ENCODE measurements at regions not wholly inside any gene's neighbourhood (a gene's known extent, or its start where the extent isn't known, plus 50 kb on each side); places are given as distances from the start of the nearest gene placed in this dataset.

GRCh38 chr1:216847397-216848036 is 124.3 kb upstream of the ESRRG start:
- no peak for DNase-seq

DNA sequence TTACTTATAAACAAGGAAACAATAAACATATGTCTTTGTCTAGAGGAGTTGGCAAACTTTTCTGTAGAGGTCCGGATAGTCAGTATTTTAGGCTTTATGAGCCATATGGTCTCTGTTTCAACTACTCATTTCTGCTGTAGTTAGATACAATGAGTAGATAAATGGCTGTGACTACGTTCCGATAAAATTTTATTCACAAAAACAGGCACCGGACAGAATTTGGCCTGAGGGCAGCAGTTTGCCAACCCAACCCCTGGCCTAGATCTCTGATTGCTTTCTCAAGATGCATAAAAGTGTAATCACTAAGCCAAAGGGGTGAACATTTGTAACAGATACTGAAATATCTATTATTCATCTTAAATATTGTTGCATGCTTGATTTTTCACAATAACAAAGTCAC is 123.1 kb upstream of the ESRRG start:
- no peak for DNase-seq

DNA sequence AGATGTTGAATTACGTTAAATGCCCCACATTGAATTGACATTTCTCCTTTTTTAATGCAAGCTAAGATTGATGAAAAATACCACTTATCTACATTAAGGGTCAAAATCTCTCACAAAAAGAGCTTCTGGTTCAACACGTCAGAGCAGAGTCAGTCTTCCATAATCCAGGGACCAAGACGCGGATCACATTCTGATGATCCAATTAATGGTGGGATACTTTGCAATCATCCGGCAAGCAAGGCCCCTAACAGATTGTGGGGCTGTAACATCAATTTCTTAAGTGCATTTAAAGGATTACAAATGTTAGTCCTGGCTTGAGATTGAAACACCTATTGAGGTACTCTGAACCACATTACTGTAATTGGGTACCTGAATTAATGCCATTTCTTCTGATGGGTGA is 120.2 kb upstream of the ESRRG start:
- DNase-seq, result no peak

- no peak for DNase-seq
Measured at GRCh38 chr1:216841165-216841564, 117.9 kb upstream of the ESRRG start.

DNA sequence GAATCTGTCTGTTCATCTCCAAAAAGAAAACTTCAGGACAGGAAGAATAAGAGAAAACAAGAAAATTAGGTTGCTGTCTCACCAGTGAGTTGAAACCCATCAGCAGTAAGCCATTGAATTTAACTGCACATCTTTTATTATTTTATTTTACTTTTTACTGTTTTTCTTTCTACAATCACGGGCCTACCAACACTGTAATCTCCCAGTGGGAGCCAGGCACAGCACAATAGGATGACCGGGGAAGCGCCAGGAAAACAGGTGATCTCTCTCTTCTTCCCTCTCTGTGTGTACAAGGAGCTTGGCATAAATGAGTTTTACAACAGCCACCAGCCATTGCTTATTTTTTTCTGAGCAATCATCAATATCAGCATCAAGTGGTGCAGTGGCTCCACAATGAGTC is 113.1 kb upstream of the ESRRG start:
- no peak for DNase-seq

DNA sequence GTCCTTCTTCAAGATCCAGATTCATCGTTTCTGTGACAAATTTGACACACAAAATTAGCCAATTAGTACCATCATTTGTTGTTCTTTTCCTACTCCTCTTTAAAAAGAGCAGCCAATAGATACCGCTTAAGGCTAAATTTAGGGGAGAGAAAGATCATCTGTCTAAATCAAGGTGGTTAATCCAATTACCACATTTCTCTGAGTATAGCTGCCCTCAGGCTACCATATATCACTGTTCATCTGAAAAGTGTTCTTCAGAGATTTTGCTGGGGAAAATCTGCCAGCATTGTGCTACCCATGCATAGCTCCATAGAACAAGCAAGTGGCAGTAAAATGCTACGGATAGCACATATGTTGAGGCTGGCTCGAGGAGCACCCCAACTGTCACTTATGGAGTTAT is 110.3 kb upstream of the ESRRG start:
- DNase-seq, result no peak

- no peak for DNase-seq
Measured at GRCh38 chr1:216832192-216832591, 109.0 kb upstream of the ESRRG start.

DNA sequence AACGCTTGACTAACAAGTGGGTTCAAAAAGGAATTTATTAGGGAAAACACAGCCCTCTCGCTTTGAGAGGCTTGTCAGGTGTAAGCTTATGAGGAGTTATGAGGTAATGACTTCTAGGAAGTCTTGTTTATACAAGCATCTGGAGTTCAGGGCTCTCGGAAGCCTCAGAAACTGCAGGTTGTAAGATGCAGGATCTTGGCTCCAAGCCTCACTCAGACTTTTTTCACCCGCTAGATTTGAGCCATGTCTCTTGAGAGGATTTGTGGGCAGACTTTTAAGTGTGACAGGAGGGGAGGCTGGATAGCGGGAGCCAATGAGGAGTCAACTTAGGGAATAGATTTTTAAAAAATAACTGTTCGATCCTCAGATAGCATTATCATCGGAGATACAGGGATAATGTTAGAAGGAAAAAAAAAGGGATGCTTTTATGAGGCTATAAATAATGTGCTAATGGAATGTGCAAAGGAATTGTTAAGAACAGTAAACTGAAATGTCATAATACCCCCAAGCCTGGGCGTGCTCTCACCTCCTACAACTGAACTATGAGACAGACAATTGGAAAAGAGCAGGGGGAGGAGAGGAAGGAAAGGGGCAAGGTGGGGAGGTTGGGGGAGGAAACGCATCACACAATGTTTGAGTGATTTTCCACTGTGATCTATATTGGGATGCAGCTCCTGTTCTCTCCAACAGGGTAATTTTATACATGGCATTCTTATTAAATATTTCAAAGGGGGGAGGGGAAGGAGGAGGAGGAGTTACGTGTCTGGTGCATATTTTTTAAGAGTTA is 107.4 kb upstream of the ESRRG start:
- DNase-seq, result no peak

GRCh38 chr1:216827251-216827650 is 104.0 kb upstream of the ESRRG start:
- DNase-seq, result no peak

GRCh38 chr1:216826646-216827045 is 103.4 kb upstream of the ESRRG start:
- no peak for DNase-seq

- DNase-seq, result no peak
Measured at GRCh38 chr1:216826214-216826613, 103.0 kb upstream of the ESRRG start.

- no peak for DNase-seq
Measured at GRCh38 chr1:216825557-216825956, 102.3 kb upstream of the ESRRG start.

DNA sequence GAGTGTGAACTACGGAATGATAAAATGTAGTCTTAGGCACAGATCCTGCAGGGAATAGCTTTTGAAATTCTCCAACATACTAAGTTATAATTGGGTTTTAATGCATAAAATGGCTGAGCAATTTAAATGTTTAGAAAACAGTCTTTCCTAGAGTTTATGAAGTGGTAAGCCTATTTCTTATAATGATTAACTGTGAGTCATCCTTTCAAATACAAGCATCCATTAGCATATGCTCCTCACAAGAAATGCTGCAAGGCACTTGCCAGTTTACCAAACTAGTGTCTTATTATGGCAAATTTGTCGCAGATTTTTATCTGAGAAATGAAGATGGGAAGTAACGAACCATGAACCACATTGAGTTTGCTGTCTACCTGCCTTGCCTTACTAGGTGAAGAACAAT is 101.3 kb upstream of the ESRRG start:
- no peak for DNase-seq

GRCh38 chr1:216823731-216824130 is 100.5 kb upstream of the ESRRG start:
- no peak for DNase-seq

DNA sequence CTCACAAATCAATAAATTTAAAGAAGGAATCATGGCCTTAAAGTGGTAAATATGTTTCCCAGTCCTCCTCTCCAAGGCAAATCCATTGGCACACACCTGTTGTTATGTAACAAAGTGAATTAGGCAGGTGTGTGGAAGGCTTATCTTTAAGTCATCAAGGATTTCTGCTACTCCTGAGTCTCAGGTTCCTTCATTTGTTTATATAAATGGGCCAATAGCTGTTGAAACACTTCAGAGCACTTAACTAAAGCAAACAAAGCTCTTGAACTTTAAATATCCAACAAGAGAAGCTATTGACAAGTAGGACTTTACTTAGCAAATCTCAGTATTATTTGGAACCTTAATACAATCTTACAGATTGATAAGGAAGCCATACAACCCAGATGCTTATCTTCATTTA is 99.3 kb upstream of the ESRRG start:
- DNase-seq, result no peak

DNA sequence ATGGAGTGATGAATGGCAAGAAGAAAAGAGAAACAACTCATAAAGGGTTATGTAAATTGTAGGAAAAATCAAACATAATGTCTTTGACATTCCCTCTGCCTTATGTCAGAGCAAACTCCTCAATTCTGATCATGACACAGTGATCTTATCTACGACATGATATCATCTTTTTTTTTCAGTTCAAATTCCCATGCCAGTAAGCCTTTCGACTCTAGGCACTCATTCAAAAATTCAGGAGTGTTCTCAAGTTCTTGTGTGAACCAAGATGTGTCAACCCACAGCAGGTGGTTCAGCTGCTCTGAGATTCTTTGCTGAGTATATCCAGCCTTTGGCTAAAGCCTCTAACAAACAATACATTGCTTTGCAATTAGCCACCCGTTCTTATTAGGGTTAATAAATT is 97.1 kb upstream of the ESRRG start:
- DNase-seq, result no peak

DNA sequence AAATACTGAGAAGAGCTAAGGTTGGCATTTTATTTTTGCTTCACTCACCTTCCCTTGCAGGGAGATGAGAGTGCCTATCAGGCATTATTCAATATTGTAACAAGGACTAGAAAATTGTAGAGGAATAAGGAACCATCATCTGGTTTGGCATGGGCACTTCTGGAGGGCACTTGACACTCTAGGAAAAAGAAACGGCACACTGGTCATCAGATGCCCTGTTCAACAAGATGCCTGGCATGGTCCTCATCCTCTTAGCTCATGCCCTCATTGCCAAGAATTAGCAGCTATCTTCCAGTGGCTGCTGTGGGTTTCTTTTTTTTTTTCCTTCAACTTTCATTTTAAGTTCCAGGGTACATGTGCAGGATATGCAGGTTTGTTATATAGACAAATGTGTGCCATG is 95.1 kb upstream of the ESRRG start:
- no peak for DNase-seq

GRCh38 chr1:216815260-216816131 is 92.3 kb upstream of the ESRRG start:
- DNase-seq, result no peak

DNA sequence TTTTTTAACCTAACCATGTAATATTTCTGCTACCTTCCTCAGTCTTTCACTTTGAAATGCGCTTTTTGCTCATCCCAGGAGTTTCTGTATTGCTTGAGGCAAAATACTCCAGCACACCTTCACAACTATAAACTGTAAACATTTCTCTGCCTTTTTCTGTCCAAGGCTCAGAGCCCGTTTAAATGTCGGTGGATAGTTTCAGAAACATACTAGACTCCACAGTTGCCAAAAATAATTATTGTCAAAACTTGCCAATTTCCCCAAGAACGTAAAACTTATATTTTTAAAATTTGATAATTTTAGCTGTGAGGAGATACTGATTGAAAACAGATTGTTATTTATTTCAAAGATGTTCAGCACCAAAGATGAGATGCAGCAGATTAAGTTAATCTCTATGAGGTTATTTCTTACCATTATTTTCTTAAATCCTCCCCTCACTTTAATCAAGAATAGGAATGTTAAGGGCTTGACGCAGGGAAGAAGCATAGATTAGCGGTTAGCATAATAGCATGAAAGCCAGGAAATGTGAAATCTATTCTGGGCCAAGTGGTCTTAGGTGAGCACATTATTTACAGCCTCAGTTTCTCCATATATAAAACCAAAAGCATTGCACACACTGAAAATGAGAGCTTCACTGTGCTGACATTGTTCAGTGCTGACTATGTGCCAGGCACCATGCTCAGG is 91.5 kb upstream of the ESRRG start:
- no peak for DNase-seq

- no peak for DNase-seq
Measured at GRCh38 chr1:216812966-216813365, 89.7 kb upstream of the ESRRG start.

- DNase-seq, result no peak
Measured at GRCh38 chr1:216809649-216810048, 86.4 kb upstream of the ESRRG start.

DNA sequence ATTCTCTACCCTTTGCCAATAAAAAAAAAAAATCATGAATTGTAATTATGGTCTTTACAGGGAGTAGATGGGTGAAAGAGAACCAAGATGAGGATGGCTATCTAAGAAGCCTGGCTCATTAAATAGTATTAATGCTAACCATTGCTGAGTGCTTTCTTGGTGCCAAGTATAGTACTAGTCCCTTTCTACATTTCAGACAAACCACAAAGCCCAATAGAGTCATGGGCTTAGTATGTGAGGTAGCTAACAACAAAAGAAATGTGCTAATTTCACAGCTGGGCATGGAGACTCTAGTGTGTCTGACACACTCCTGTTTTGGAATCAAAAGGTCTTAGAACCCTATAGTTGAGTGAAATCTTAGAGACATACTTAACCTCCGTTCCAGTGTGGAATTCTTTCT is 84.5 kb upstream of the ESRRG start:
- no peak for DNase-seq

GRCh38 chr1:216805953-216806352 is 82.7 kb upstream of the ESRRG start:
- no peak for DNase-seq
